8988T (cell line): ENCODE measurements at regions not wholly inside any gene's neighbourhood (a gene's known extent, or its start where the extent isn't known, plus 50 kb on each side); places are given as distances from the start of the nearest gene placed in this dataset.
"Not testable (repeated sequence)": the region's sequence is repeated elsewhere in the genome, so short reads cannot be mapped to it uniquely, and the experiment has no call there.

Experiments
- DNase-seq: peaks from one replicate; pipeline ENCODE4 v3.0.0; 2011

- no peak for DNase-seq
These were observed 787.1 kb upstream of the CTNND2 start for GRCh38 chr5:12691330-12691729.

DNA sequence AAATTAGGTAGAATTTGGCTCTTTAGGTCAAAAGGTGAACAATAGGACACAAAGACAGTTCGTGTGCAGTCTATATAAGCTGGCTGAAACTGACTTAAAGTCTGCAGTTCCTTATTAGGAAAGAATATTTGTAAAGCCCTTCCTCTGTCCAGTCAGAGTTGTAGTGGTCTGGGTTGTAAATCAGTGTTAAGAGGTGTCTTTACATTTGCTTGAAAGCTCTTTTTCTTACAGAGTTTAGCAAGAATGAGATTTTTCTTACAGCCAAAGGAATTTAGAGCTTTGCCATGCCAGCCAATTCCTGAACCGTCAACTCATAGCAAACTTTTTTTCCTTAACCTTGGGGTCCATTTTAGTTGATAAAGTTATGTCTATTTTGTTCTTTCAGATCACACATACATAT is 786.1 kb upstream of the CTNND2 start:
- no peak for DNase-seq

GRCh38 chr5:12683249-12683648 is 779.0 kb upstream of the CTNND2 start:
- DNase-seq: no peak

GRCh38 chr5:12679731-12680130 is 775.5 kb upstream of the CTNND2 start:
- DNase-seq: no peak

GRCh38 chr5:12675959-12676358 is 771.7 kb upstream of the CTNND2 start:
- no peak for DNase-seq

GRCh38 chr5:12672141-12672540 is 767.9 kb upstream of the CTNND2 start:
- DNase-seq: no peak

DNA sequence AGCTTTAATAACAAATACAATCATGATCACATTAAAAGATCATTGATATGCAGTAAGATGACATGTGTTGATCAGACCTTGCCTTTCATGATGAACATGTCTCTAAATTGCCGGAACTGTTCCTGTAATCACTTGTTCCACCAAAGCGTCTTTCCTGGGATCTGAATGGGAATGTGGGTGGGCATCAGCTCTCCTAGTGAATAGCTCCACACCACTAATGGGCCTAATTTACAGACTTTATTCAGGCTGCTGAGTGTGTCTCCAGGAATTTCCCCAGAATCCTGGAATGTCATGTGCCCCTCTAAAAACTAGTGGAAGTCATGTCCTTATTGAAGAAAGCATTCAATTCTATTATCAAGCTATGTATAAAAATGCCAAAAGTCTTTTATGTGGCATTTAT is 765.1 kb upstream of the CTNND2 start:
- DNase-seq: no peak

DNA sequence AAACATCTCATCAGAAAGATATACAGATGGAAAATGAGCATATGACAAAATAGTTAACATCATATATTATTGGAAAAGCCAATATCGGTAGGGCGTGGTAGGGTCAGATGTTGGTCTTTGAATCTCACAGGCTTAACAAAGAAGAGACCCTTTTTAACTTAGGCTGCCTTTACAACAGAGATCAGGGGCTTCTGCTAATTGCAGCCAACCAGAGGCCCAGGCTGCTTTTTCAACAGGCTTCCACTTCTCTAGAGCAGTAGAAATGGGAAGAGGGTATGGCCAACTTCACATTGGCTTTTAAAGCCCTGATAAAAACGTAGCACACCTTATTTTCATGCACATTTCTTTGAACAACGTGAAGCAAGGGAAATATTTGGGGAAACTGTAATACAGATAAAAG is 764.3 kb upstream of the CTNND2 start:
- DNase-seq: no peak

DNA sequence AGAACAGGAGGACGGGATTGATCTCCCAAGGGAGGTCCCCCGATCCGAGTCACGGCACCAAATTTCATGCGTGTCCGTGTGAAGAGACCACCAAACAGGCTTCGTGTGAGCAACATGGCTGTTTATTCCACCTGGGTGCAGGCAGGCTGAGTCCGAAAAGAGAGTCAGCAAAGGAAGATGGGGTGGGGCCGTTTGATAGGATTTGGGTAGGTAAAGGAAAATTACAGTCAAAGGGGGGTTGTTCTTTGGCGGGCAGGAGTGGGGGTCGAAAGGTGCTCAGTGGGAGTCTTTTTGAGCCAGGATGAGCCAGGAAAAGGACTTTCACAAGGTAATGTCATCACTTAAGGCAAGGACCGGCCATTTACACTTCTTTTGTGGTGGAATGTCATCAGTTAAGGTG is 763.6 kb upstream of the CTNND2 start:
- not testable (repeated sequence) for DNase-seq

DNA sequence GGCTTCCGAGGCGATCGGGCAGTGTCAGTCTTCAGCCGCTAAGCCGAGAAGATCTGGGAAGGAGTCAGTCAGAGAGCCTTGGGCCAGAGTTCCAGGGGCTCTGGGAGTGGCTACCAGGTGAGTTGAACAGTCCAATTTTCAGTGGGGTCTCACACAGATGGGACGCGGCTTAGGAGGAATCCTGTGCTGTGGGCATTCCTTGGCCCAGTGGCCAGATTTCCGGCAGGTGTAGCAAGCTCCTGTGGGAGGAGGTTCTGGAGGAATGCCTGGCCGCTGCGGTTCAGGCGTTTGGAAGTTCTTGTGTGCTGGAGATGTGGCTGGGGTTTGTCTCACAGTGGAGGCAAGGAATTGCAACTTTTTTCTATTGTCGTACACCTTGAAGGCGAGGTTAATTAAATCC is 761.5 kb upstream of the CTNND2 start:
- not testable (repeated sequence) for DNase-seq

GRCh38 chr5:12662545-12663314 is 758.5 kb upstream of the CTNND2 start:
- DNase-seq: no peak

GRCh38 chr5:12661617-12662370 is 757.5 kb upstream of the CTNND2 start:
- no peak for DNase-seq

DNA sequence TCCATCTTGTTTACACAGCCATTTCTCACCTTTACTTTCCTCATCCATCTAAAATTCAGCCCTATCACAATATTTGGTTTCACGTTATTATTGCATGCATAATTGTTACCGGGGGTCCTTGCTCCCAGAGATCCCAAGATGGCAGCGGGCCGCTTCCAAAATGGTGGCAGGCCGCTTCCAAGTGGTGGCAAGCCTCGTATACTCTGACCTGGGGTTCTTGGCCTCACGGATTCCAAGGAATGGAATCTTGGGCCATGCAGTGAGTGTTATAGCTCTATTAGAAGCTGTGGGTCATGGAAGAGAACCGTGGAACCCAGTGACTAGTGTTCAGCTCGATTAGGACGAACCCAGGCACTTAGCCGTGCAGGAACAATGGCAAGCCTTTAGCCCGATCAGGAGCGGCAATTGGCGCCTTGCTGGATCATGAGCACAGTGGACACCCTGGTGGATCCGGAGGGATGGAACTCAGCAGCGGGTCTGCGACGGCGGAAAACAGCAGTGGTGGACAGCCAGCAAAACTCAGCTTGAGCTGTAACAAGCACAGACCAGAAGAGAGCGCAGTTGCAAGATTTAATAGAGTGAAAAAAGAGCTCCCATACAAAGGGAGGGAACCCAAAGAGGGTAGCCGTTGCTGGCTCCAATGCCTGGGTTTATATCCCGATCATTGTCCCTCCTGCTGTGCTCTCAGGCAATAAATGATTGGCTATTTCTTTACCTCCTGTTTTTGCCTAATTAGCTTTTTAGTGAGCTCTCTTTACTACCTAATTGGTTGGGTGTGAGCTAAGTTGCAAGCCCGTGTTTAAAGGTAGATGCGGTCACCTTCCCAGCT is 756.2 kb upstream of the CTNND2 start:
- not testable (repeated sequence) for DNase-seq

DNA sequence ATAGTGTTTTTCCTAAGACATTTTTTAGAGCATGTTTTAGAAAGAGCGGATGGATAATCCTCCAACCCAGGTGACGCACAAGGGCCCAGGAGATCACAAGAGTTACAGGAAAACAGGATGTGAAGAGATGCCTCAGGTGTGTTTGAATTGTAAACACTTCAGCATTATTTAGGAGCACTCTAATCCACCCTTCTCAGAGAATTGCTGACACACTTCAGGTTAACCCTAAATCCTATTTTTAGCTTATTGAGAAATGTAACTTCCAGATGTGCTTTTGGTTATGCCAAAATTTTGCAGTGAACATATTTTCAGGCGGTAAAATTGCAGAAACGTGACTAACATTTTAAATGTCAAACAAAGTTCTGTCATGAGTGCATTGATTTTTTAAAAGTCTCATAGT is 755.4 kb upstream of the CTNND2 start:
- DNase-seq: no peak

DNA sequence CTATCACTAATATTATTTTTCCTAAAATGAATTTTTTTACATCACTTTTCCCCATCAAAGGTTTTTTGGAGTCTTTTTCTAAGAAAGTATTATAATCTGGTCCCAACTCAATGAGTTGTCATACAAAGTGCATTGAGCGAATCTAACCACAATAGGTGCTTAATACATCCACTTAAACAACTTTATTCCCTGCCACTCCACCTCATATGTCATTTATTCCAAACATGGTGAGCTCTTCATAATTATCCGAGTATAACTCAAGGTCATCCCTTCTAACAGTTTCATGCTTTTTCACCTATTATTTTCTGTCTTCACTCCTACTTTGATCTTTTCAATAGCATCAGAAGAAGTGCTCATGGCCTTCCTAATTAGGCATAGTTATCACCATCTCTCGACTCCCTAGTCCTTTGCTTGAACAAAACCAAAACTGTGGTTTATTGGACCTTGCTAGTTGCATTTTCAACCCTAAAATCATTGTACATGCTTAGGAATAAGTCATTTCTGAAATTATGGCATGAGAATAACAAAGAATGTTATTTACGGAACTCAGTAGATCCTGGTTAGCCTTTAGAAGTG is 754.7 kb upstream of the CTNND2 start:
- DNase-seq: no peak

DNA sequence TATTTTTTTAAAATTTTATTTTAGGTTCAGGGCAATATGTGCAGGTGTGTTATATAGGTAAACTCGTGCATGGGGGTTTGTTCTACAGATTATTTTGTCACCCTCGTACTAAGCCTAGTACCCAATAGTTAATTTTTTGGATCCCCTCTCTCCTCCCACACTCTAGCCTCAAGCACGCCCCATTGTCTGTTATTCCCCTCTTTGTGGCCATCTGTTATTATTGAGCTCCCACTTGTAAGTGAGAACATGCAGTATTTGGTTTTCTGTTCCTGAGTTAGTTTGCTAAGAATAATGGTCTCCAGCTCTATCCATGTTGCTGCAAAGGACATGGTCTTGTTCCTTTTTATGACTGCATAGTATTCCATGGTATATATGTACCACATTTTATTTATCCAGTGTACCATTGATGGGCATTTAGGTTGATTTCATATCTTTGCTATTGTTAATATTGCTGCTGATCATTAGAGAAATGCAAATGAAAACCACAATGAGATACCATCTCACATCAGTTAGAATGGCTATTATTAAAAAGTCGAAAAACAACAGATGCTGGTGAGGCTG is 753.7 kb upstream of the CTNND2 start:
- DNase-seq: not testable (repeated sequence)

GRCh38 chr5:12655675-12656074 is 751.4 kb upstream of the CTNND2 start:
- no peak for DNase-seq

- no peak for DNase-seq
These were observed 748.0 kb upstream of the CTNND2 start for GRCh38 chr5:12652201-12652600.

- no peak for DNase-seq
These were observed 744.3 kb upstream of the CTNND2 start for GRCh38 chr5:12648558-12648957.

GRCh38 chr5:12647613-12648012 is 743.4 kb upstream of the CTNND2 start:
- DNase-seq: no peak

DNA sequence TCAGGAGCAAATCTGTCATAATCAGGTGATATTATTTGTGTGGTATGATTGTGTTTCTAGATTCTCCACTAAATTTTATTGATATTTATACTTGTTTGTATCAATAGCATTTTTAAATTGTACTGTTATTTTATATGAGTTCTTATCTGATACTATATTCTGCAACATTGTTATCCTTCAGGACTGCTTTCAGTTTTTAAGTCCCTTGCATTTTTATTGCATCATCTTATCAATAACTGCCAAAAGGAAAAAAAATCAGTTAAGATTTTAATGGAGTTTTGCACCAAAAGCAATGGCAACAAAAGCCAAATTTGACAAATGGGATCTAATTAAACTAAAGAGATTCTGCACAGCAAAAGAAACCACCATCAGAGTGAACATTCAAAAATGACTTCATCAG is 741.3 kb upstream of the CTNND2 start:
- DNase-seq: no peak

DNA sequence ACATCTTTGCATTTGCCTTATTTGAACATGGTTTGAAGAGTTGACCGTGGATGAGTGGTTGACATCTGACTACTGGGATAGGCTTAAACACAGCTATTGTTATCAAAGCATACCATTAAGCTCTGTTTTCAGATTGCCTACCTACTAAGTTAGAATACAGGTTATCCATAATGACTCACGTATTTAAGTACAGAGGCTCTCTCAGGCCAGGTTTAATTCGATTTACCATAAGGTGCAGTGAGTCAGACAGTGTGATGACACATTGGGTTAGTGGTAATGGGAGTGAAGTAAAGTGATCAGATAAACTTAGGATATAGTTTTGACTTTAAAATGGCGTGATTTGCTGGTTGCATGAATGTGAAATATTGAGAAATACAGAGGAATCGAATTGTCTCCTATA is 732.0 kb upstream of the CTNND2 start:
- DNase-seq: no peak

- no peak for DNase-seq
These were observed 722.3 kb upstream of the CTNND2 start for GRCh38 chr5:12626556-12626955.
